NCI-H128 (cell line): ENCODE measurements at regions not wholly inside any gene's neighbourhood (a gene's known extent, or its start where the extent isn't known, plus 50 kb on each side); places are given as distances from the start of the nearest gene placed in this dataset.

Source experiments
- DNase-seq: peaks from one replicate; lab custom pipeline; 2025; ENCODE audit not compliant: unreplicated experiment; lab: John Stamatoyannopoulos, UW

DNA sequence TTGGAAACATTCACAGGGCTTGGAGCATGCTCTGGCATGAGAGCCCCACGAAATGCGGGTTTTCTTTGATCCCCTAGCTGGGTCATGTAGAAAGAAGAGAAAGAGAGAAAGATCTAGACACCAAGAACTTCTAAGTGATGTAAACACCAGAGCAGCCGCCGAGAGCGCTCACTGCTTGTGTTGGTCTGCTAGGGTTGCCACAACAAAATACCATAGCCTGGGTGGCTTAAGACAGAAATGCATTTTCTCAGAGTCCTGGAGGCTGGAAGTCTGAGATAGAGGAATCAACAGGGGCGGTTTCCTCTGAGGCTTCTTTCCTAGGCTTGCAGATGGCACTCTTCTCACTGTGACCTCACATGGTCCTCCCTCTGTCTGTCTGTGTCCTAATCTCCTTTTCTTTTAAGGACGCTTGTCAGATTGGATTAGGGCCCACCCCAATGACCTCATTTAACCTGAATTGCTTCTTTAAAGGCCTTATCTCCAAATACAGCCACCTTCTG, 139.5 kb downstream of the CYLD start:
- no peak for DNase-seq

DNA sequence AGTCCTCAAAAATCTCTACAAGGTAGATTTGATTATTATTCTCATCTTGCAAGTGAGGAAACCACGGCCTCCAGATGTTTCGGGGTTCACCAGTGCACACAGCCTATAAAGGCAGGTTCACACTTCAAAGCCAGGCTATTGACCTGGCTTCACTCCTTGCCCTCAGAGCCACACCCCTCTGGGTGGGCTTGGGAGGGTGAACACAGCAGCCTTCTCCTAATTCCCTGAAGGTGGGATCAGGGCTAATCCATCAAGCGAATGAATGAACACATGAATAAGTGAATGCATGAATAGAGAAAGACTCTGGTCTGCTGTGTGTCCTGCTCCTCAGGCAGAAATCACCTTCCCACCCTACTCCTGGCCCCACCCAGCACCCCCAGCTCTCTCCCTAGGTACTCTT, 139.0 kb downstream of the CYLD start:
- no peak for DNase-seq

DNA sequence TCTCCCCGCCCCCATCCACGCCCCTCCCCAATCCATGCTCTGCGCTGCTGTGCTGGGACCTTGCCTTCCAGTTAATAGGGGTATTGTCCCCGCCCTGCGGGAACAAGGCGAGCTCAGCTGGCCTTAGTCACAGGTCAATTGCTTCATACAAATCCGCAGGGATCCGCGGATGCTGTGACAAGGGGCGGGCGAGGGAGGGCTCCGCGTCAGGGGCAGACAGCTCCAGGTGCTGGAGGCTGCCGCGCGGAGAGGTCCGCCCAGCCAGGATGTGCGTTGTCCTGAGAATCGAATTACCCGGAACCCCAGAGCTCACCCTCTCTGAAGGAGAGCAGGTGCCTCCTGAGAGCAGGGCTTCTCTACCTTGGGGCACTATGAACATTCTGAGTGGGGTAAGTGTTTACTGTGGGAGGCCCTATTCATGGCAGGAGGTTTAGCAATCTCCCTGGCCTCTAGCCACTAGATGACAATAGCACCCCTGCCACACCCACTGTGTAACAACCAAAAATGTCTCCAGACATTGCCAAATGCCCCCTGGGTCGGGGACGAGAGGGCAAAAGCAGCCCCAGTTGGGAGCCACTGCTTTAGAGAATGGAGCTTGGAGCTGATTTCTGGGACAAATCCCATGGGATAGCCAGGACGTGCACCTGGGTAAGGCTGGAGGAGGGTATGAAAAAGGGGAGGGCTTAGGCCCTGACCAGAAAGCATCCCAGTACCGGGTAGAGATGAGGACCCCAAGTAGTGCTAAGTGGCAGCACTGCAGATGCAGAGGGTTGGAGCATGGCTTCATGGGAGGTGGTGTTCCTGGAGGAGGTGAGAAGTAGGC, 138.2 kb downstream of the CYLD start:
- DNase-seq: no peak

DNA sequence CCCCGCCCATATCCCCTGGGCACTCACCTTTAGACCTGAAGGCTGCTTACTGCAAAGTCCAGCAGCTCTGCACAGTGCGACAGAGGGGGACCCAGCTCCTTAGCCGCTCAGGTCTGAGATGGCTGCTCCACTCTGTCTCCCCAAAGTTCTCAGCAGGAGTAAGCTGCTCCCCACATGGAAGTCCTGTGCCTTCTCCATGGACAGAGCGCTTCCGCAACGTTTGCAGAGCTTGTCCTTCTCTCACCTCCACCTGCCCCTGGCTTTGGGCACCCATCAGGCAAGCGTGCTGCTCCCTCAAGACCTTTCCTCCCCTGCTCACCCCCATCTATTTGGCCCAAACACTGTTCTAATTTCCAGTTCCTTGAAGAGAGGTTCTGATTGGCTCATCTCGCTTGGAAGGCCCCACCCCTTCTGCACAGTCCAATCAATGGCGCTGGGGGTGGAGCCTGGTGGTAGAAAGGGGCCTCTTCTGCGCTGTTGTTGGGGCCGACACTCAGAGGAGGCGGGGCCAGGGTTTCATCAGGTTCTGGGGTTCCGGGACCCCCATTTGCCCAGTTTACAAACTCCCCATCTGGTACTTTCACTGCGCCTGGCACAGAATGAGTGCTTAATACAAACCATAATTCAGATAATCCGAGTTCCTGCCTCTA, 137.2 kb downstream of the CYLD start:
- no peak for DNase-seq

DNA sequence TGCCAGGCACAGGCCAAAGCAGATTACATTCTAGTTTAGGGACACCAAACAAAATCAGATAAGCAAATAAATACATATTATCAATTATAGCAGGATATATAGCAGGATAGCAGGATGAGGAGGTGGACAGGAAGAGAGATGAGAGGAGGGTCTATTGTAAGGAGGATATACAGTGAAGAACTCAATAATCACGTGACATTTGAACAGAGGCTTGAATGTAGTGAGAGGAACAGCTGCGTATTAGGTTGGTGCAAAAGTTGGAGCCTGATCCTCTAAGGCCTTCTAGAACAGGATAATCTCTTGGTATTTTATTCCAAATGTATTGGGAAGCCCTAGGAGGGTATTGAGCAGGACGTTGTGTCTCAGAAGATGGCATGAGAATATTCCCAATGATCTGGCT, 136.7 kb downstream of the CYLD start:
- no peak for DNase-seq

DNA sequence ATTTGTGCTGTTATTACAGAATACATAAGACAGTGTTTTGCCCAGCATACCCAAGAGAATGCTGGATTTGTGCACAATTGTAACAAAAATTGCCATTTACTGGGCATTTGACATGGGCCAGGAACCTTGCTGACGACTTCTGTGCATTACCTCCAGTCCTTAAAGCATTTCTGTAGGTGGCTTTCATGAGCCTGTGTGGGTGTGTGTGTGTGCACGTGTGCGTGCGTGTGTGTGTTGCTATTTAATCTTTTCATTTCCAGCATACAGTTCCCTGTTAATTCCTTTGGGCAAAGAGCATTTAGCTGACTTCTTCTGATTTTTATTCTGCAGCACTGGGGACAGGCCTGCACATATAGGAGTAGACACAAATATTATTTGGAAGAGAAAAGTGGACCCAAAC, 134.4 kb downstream of the CYLD start:
- DNase-seq: no peak

DNA sequence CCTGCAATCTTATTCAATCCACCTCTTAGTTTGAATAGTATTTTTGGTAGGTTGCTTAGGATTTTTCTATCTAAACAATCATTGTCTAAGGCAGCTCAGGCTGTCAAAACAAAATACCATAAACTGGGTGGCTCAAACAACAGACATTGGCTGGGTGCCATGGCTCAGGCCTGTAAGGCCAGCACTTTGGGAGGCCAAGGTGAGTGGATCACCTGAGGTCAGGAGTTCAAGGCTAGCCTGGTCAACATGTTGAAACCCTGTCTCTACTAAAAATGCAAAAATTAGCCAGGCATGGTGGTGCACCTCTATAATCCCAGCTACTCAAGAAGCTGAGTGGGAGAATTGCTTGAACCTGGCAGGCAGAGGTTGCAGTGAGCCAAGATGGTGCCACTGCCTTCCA, 126.7 kb downstream of the CYLD start:
- no peak for DNase-seq

DNA sequence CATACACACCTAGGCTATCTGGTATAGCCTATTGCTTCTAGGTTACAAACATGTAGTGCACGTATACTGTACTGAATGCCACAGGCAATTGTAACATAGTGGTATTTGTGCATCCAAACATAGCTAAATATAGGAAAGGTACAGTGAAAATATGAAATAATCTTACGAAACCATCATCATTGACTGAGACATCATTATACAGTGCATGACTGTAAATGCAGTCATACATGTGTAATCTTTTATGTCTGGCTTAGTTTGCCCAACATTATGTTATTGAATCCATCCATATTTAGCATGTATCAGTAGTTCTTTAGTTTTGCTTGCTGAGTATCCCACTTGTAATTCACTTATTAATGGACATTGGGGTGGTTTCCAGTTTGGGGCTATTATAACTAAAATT, 124.9 kb downstream of the CYLD start:
- DNase-seq: no peak

DNA sequence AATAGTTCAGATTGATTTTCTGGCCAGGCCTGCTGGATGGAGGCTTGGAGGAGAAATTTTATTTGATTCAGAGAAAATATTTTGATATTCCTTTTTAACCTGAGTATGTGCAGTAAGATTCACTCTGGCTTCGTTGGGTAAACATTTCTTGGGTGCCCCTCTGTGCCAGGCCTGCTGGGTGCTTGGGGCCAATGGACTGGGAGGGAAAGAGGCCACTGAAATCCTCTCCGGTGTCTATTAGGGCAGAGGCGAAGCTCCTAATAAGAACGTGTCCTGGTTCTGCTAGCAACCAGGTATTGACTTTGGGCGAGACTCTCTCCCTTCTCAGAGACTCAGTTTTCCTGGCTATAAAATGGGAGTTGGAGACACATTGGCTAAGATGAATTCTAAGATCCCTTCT, 122.5 kb downstream of the CYLD start:
- no peak for DNase-seq

DNA sequence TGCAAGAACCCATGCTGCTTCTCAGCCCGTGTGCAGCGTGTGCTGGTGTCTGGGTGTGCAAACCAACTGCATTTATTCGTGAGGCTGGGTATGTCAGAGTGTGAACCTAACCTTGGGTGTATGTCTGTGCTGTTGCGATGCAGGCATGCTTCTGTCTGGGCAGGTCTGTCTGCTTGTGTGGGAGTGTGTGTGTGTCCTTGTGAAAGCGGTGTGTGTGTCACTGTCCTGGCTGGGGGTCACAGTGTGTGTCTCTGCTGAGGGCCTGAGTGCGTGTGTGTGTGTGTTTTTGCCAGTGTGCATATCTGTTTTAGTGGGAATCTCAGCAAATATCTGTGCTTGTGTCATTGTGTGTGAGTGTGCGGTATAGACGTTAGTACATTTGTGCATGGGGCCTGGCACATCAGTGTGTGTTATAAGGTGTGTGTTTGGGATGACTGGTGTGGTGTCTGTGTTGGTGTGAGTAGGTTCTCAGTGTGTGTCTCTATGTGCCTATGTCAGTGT, 121.8 kb downstream of the CYLD start:
- no peak for DNase-seq

DNA sequence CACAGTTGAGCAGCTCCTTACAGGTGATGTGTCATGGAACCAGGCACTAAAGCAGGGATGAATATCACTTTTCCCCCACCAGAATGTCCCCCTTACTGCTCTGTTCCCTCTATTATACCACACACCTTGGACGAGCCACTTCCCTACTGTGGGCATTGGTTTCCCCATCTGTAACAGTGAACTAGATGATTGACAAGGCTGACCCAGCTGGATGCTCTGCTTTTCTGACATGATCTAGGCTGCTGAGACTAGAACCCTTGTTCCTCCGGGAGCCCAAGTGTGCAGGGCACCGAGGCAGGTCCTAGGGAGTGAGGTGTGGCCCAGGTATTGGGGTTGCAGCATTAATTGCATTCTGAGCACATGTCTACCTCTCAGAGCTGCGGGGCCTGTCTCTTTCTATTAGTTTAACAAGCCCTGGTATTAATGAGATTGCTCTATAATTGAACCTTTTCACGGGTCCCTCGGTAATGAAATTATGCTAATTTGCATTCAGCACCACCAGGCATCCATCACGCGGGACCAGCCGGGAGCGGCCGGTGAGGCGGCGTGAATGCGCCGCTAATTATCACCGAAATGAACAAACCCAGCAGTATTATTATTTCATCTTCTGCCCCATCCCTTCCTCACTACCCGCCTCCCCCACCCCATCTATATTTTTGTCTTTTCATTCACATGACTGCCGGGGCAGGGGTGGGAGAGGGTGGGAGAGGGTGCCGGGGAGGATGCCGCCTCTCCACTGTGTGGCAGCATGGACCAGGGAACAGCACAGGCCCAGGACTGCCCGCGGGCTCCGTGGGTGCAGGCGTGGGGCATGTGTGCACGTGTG, 121.1 kb downstream of the CYLD start:
- no peak for DNase-seq

DNA sequence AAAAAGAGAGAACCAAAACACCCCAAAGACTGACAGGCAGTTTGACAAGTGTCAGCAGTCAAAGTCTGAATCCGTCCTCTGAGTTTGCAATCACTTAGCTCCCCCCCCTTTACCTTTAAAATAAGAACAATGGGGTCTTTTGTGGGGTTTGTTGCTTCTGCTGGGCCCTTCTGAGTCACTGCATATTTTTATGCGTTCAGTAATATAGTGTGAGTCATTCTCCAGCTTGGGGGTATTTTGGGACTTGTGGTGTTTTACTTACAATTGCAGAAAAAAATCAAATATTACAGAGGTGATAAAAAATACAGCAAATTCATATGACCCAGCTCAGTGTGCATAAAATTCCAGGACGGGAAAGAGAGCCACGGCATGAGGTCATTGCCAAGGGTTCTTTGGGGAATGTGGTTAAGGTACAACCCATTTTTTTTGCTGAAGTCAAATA, 120.1 kb downstream of the CYLD start:
- DNase-seq: no peak

DNA sequence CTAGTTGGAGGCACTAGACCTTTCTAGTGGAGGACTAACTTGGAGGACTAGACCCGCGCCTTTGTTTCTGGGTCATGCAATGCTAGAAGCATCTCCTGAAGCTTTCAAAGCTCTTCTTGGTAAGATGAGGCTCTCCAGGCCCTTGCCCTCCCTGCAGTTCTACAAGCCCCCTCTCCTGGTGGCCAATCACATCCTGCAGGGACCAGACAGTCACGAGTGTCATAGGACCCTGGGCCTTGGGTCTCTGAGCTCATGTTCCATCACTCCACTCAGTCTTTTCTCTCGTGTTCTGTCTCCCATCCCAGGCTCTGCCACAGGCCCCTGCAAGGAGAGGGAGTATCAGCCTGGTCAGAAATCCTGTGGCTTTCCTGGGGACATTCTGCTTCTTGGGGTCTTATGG, 119.6 kb downstream of the CYLD start:
- no peak for DNase-seq

DNA sequence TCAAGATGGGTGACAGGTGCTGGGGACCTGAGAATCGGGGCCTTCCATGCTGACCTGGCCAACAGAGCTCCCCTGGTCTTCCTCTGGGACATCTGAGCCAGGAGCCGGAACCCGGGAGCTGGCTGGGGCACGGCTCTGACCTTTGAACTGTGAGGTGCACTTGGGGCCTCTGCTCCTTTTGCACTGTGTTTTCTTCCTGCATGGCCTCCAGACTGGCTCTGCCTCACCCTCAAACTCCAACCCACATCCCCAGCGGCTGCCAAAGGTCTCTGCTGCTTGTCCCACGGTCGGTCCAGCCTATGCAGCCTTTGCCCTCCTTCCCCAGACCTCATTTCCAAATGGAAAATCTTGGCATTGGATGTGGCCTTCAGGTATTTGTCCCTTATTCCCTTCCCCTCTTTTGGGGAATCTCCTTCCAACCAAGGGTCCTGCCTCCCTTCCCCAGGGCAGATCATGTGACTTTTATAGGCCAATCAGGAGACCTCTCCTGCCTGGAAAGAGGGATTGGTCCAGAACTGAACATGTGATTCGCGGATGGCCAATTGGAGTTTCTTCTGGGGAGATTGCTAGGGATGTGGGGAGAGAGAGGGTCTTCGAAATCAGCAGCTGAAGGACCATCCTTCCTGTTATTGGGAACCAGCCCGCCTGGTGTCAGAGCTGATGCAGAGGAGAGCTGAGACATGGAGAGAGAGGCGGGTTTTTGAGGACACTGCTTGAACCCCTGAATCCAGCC, 117.9 kb downstream of the CYLD start:
- DNase-seq: no peak

DNA sequence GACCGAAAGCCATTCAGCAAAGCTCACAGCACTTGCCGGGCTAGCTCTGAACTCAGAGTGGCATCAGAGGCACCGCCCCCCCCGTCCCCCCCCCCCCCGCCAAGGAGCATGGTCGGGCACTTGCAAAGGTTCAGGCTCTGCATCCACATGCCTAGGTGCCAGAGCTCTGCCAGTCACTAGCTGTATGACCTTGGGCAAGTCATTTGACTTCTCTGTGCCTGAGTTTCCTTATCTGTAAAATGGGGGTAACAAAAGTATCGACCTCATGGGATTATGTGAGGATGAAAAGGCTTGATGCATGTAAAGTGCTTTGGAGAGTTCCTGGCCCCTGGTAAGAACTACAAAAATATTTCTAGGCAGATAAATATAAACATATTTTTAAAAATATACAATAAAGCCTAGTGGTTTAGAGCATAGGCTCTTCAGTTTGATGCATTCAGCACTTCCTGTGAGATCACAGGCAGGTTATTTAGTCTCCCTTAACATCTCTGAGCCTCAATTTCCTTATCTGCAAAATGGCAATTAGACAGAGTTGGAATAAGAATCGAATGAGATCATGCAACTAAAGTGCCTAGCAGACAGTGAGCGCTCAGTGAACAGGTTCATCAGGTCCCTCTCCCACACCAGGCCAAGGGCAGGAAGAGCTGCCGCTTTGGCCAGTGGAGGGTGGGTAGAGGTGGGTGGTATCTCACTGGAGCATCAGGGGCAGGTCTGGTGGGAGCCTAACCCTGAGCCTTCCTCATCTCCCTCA, 117.2 kb downstream of the CYLD start:
- no peak for DNase-seq

DNA sequence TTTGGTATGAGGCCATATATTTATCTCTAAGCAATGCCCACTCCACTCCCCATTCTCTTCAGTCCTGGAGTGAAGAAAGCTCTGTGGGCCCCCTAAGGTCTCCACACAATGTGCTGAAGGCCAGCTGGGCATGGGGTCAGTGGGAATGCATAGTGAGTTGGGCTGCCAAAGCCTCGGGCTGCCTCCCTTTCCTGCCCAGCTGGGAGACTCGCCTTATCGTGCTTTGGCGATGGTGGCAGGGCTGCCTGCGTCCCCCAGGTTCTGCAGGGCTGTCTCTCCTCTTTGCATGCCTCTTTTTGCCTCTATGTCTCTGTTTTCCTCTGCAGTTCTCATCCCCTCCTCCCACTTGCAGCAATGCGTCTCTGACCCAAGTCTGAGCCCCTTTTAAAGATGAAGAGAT, 116.5 kb downstream of the CYLD start:
- DNase-seq: no peak

DNA sequence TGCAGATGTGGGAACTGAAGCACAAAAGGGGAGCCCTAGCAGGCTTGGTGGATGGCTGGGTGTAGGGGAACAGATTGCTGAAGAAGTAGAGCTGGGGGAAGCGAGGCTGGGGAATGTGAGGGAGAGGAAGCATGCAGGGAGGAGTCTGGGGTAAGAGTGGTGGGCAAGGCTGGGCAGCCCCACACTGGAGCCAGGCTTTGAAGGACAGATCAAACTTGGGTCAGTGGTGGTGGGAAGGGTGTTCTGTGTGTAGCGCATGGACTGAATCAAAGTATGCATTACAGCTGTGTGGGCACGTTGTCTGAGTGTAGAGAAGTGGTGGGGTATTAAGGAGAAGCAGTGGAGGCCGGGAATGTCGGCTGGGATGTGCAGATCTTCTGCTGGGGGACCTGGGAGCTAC, 116.0 kb downstream of the CYLD start:
- no peak for DNase-seq

DNA sequence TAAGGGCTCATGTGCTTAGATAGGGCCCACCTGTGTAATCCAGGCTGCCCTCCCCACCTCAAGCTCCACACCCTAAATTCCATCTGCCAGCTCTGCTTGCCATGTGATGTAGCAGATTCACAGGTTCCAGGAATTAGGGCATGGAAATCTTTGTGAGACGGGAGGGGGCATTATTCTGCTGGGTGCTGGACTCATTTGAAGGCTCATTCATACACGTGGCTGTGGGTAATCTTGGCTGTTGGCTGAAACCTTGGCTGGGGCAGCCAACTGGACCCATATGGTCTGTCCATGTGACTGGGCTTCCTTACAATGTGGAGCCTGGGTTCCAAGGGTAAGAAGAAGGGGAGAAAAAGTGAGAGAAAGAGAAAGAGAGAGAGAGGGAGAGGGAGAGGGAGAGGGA, 115.1 kb downstream of the CYLD start:
- no peak for DNase-seq

DNA sequence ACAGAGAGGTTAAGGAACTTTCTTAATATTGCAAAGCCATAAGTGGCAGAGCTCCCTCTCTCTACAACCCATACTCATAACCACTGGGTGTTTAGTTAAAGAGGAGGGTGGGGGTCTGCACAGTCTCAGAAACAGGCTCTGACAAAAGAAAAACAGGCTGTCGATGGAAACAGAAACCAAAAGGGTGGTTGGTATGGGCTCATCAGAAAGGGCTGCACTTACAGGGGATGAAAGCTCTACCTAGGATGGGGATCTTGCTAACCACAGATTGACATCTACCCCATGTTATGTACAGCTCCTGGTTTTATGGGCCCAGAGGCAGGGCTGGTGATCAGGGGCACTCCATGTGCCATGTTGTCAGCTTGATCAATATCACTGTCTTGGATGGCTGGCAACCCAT, 111.4 kb downstream of the CYLD start:
- DNase-seq: no peak
